Kidney (tissue), 13 donors: ENCODE measurements at regions not wholly inside any gene's neighbourhood (a gene's known extent, or its start where the extent isn't known, plus 50 kb on each side); places are given as distances from the start of the nearest gene placed in this dataset.

Experiments used
- DNase-seq, 5 donors: peaks; one replicate each; pipeline ENCODE4 v3.0.0-alpha.2; 2013 to 2020
- FAIRE-seq: peaks from 2 replicates; lab custom pipeline; 2012; peaks lifted over from hg19 to GRCh38; lab: Jason Lieb, UNC
- H3K27ac ChIP-seq, 2 donors: one replicate each; pipeline ENCODE4 v1.7.0; 2013; ENCODE audit warnings: low read depth in 2 of 2, low read length in 2 of 2, inconsistent platforms in 1 of 2
- H3K27me3 ChIP-seq: one replicate; pipeline ENCODE4 v1.7.1; 2013; ENCODE audit warnings: low read length, inconsistent platforms; ENCODE audit not compliant: control insufficient read depth, insufficient read depth
- H3K36me3 ChIP-seq, 3 donors: one replicate each; pipeline versions ENCODE4 v1.7.0 to v1.7.1; 2013; ENCODE audit warnings: low read length in 3 of 3, control low read depth in 1 of 3, inconsistent platforms in 1 of 3; ENCODE audit not compliant: insufficient read depth in 3 of 3, control insufficient read depth in 2 of 3
- H3K4me1 ChIP-seq, 3 donors: one replicate each; pipeline versions ENCODE4 v1.7.0 to v1.7.1; 2013; ENCODE audit warnings: low read length in 3 of 3, inconsistent platforms in 1 of 3, low read depth in 1 of 3; ENCODE audit not compliant: control insufficient read depth in 2 of 3, insufficient read depth in 2 of 3
- H3K4me3 ChIP-seq, 3 donors: one replicate each; pipeline versions ENCODE4 v1.7.0 to v1.8.1; 2013; ENCODE audit warnings: low read length in 3 of 3, control low read depth in 1 of 3, inconsistent platforms in 1 of 3
- H3K9ac ChIP-seq, 3 donors: one replicate each; pipeline versions ENCODE4 v1.7.0 to v1.7.1; 2013; ENCODE audit warnings: low read length in 3 of 3, control low read depth in 1 of 3, inconsistent platforms in 1 of 3
- H3K9me3 ChIP-seq, 3 donors: one replicate each; pipeline versions ENCODE4 v1.7.0 to v1.7.1; 2013; ENCODE audit warnings: low read length in 3 of 3, control low read depth in 1 of 3, inconsistent platforms in 1 of 3; ENCODE audit not compliant: control insufficient read depth in 2 of 3, insufficient read depth in 1 of 3
- CTCF ChIP-seq: IDR thresholded peaks from 3 replicates; pipeline ENCODE4 v1.5.1; 2012; ENCODE audit warnings: mild to moderate bottlenecking, moderate library complexity, borderline replicate concordance; ENCODE audit not compliant: insufficient read depth; ENCODE audit errors: extremely low read depth
- intact Hi-C: fragments of 100-400 bp; cut with DNase I; formaldehyde crosslinking; loops from one replicate; pipeline ENCODE4 v1.11.1; 2022
- donor health status: control.
- donor health status: control.
- donor health status: control.
- donor health status: control.
- donor health status: control.
- donor health status: DM: yes; HTN: yes; CAD: no.
- donor health status: Normal renal cell carcinoma (clear cell type).

GRCh38 chr12:91912178-91912577, 233.5 kb downstream of the BTG1 start:
- TF ChIP-seq CTCF: no peak
- no peak overlapping the region for H3K4me3 ChIP-seq
- H3K9me3 ChIP-seq: no peaks in the 10 kb centered on the region
- H3K4me1 ChIP-seq: no peaks in the 10 kb centered on the region
- H3K27ac ChIP-seq: no peak overlapping the region
- intact Hi-C loops: no loop called here
- FAIRE-seq (no peak), DNase-seq (no peak)
- H3K27me3 ChIP-seq: no peaks in the 10 kb centered on the region
- H3K36me3 ChIP-seq: no peaks in the 10 kb centered on the region
- no peak overlapping the region for H3K9ac ChIP-seq

GRCh38 chr12:91910871-91911388, 234.7 kb downstream of the BTG1 start:
- H3K9me3 ChIP-seq: no peaks in the 10 kb centered on the region
- H3K27me3 ChIP-seq: no peaks in the 10 kb centered on the region
- no peak for DNase-seq
- H3K9ac ChIP-seq: no peak overlapping the region
- no peak for TF ChIP-seq CTCF
- intact Hi-C loops: no loop called here
- no peak overlapping the region for H3K4me3 ChIP-seq
- H3K36me3 ChIP-seq: no peaks in the 10 kb centered on the region
- no peak overlapping the region for H3K27ac ChIP-seq
- no peaks in the 10 kb centered on the region for H3K4me1 ChIP-seq
- FAIRE-seq: no peak

DNA sequence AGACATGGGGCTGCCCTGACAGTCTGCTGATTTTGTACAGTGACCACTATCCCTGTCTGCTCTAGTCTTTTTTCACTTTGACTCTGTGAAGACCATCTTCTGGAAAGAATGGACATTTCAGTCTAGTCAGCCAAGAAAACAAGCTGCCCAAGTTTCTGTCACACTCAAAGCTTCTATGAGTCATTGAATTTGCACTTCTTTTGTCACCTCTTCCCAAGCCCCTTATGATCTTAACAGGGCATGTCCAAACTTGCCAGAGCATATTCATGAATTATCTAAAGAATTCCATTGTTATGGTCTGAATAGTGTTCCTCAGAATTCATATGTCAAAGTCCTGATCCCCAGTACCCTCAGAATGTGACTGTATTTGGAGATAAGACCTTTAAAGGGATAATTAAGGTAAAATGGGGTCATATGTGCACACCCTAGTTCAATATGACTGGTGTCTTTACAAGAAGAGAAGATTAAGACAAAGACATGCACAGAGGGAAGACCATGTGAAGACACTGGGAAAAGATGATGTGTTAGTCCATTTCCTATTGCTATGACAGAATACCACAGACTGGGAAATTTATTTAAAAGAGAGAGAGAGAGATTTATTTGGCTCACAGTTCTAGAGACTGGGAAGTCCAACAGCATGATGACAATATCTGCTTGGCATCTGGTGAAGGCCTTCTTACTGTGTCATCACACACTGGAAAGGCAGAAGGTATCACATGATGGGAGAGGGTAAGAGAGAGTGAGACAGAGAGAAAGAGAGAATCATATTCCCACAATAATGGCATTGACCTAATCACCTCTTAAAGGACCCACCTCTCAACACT, 242.6 kb downstream of the BTG1 start:
- TF ChIP-seq CTCF: no peak
- no peaks in the 10 kb centered on the region for H3K27me3 ChIP-seq
- H3K9me3 ChIP-seq: no peaks in the 10 kb centered on the region
- no peak overlapping the region for H3K4me3 ChIP-seq
- DNase-seq: no peak
- H3K36me3 ChIP-seq: no peaks in the 10 kb centered on the region
- no peaks in the 10 kb centered on the region for H3K4me1 ChIP-seq
- H3K27ac ChIP-seq: no peak overlapping the region
- H3K9ac ChIP-seq: no peak overlapping the region
- no peak for FAIRE-seq
- intact Hi-C loops: no loop called here
